ENCODE measurements at regions not wholly inside any gene's neighbourhood (a gene's known extent, or its start where the extent isn't known, plus 50 kb on each side); places are given as distances from the start of the nearest gene placed in this dataset.
"Not testable (repeated sequence)": the region's sequence is repeated elsewhere in the genome, so short reads cannot be mapped to it uniquely, and the experiment has no call there.

- no peak for DNase-seq
These were observed 494.7 kb upstream of the MAP3K7 start for GRCh38 chr6:91081452-91082067.

GRCh38 chr6:91080871-91081270 is 494.0 kb upstream of the MAP3K7 start:
- no peak for DNase-seq

- DNase-seq = no peak
These were observed 493.1 kb upstream of the MAP3K7 start for GRCh38 chr6:91079969-91080368.

DNA sequence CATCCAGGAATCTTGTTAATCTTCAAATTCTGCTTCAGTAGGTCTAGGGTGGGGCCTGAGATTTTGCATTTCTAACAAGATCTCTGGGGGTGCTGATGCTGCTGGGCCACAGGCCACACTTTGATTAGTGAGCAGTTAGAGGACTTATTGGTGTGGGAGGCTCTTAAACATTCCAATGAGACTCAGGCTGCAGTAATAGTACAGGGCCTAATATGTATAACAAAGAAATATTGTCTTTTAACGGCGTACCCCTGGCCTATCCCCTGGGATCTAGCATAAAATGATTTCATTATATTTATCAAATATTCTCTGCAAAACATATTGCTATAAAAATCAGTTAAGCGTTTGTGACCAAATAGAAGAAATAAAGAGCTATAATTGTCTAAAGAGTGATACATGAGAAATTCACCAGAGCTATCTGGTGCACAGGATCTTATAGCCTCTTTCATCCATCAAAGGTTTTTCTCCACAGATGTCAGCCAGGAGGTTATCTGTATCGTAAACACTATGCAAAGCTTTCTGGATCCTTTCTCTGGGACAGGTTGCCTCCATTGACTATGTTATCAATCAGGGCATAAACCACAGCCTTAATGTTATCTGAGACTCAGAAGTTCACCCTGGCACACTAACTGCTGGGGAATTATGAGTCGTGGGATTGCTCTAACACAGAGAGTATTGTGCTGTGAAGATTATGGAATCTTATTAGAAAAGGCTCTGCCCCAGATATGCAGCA is 488.5 kb upstream of the MAP3K7 start:
- DNase-seq = no peak

DNA sequence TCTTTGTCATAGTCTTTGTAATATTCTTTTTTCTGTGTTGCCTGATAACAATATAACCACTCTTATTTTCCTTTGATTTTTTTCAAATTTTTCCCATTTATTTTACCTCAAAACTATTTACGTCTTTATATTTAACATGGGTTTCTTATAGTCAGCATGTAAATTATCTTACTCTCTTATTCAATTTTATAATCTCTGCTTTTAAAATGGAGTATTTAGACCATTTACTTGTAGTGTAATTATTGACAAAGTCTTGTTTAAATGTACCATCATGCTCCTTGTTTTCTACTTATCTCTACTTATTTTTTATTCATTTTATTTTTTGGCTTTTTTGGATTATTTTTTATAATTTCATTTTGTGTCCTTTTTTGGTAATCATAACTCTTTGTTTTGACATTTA is 476.5 kb upstream of the MAP3K7 start:
- no peak for DNase-seq

- no peak for DNase-seq
These were observed 470.8 kb upstream of the MAP3K7 start for GRCh38 chr6:91057689-91058088.

GRCh38 chr6:91055959-91056358 is 469.1 kb upstream of the MAP3K7 start:
- no peak for DNase-seq

- DNase-seq = not testable (repeated sequence)
These were observed 465.9 kb upstream of the MAP3K7 start for GRCh38 chr6:91052473-91053450.

DNA sequence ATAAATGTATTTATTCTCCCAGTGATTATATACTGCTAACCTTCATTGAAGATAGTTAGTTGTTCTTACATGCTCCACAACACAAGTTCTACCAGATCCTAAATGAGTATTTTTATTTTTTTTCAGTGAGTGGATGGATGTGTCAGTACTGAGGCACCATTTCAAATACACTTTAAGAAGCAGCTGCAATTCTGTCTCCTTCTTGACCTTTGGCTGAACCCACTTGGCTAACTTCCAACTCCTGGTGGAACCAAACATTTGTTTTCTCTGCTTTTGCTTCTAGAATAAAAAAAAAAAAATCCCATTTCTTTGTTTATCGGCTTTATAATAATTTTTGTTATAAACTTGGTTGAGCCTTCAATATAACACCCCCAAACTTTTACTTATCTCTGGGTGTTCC is 458.3 kb upstream of the MAP3K7 start:
- no peak for DNase-seq

GRCh38 chr6:91043751-91044150 is 456.9 kb upstream of the MAP3K7 start:
- no peak for DNase-seq

GRCh38 chr6:91042656-91043055 is 455.8 kb upstream of the MAP3K7 start:
- no peak for DNase-seq

DNA sequence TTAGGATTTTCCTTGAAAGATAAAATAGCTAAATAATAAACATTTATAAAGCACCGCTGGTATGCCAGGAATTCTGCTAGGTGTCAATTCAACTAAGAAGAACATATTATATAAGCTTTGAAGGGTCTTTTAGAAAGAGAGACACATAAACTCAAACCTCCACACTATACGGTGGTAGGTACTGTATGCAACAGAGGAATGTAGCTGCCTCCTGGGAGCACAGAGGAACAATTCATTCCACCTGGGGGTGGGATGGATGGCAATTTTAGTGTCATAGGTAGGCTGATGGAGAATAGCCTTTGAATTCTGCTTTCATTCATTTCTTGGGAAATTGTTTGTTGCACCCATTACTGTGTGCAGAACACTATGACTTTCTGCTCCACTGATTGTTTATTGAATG is 447.1 kb upstream of the MAP3K7 start:
- DNase-seq = no peak

GRCh38 chr6:91031581-91031980 is 444.7 kb upstream of the MAP3K7 start:
- no peak for DNase-seq

GRCh38 chr6:91029211-91029610 is 442.3 kb upstream of the MAP3K7 start:
- no peak for DNase-seq

DNA sequence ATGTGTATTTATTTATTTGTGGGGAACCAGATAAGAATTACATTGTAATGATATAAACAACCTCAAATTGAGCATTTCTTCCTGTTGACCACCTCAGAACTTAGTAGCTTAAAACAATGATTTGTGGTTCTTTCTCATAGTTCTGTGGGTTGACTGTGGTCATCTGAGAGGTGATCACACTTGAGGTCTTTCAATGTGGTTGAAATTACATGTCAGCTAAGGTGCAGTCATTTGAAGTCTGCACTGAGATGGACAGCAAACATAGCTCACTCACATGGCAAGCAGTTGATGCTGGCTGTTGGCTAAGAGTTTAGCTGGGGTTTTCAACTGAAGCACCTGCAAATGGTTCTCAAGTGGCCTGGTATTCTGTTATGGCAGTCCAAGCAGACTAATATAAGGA is 436.7 kb upstream of the MAP3K7 start:
- DNase-seq = no peak

DNA sequence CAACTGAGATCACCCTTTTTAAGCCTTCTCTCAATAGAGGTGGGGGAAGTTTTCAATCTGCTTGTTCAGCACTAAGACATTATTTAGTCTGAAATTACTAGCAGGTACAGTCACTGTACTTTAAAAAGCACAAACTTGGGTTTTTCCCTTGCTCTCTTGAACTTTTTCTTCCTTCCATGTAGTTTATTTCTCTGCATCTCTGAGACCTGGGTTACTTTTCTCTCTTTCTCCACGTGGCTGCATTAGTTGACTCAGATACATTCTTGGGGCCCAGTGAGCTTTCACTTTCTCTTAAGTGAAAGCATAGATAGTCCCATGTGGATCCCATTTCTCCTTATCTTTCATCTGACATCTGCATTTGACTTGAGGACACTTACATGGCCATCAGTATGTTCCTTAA is 433.9 kb upstream of the MAP3K7 start:
- no peak for DNase-seq

- no peak for DNase-seq
These were observed 431.7 kb upstream of the MAP3K7 start for GRCh38 chr6:91018586-91018985.

GRCh38 chr6:91013511-91013910 is 426.6 kb upstream of the MAP3K7 start:
- no peak for DNase-seq

DNA sequence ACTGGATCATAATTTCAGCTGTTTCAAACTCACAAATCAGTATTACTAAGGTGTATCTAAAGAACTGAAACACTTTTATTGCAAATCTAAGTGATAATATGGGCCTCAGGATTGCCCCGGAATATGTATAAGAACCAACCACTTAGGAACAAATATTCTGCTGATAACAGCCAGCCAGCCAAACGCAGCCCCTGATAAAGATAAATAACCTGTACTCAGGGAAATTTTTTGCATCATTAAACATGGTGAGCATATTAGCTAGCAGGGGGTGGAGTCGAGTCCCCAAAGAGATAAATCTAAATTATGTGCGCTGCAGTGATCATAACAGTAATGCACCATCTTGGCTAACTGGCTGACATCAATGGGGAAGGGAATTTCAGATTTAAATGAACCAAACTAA is 410.2 kb upstream of the MAP3K7 start:
- no peak for DNase-seq

- no peak for DNase-seq
These were observed 406.9 kb upstream of the MAP3K7 start for GRCh38 chr6:90993770-90994169.

GRCh38 chr6:90989763-90990162 is 402.9 kb upstream of the MAP3K7 start:
- DNase-seq = no peak

DNA sequence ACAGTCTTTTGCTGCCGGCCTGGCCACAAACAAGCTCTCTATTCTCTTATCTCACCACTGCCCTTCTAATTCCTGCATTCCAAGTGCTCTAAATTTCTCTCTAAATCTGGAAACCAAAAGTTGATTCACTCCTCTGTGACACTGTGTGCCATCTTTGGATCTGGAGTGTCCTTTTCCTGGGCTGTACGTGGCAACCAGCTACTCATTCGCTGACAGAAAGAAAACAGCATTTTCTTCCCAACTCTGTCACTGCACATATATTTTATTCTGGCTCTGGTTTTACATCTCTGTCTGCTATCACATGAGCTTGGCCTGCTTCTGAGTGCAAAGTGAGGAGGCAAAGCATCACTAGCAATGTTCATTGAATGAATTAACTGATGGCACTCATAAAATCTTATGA is 397.2 kb upstream of the MAP3K7 start:
- DNase-seq = no peak

DNA sequence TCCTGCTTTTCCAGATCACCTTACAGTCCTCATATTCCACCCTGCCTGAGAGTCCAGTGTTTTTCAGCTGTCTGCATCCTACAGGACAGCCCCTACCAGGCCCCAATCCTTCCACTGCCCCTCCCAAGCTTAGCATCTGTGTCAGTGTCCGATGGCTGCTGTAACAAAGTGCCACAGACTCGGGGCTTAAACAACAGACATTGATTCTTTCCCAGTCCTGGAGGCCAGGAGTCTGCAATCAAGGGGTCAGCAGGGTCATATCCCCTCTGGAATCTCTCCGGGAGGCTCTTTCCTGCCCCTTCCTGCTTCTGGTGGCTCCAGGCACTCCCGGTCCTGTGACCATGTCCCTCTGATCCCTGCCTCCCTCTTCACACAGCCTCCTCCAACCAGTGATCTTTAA is 396.6 kb upstream of the MAP3K7 start:
- DNase-seq = no peak

- DNase-seq = no peak
These were observed 395.7 kb upstream of the MAP3K7 start for GRCh38 chr6:90982581-90982980.

All from left hindlimb (tissue), 1 donor.